ENCODE measurements at regions not wholly inside any gene's neighbourhood (a gene's known extent, or its start where the extent isn't known, plus 50 kb on each side); places are given as distances from the start of the nearest gene placed in this dataset.

- Mint-ChIP-seq H3K27ac (ENCODE audit: unreplicated experiment) (no peak overlapping the region), H3K36me3 (ENCODE audit: unreplicated experiment) (no peaks in the 10 kb centered on the region), H3K4me3 (ENCODE audit: unreplicated experiment) (no peak overlapping the region), H3K27me3 (ENCODE audit: unreplicated experiment) (no peaks in the 10 kb centered on the region), H3K4me1 (ENCODE audit: unreplicated experiment) (peaks cover 25% of the 10 kb centered on the region), H3K9me3 (ENCODE audit: unreplicated experiment) (no peaks in the 10 kb centered on the region)
- TF ChIP-seq CTCF (IDR thresholded peaks at IDR 0.05): no peak
- no peak for DNase-seq (ENCODE audit: extremely low spot score, unreplicated experiment)
These were observed 1912.7 kb upstream of the TENM3 start for GRCh38 chr4:180330521-180330920.

GRCh38 chr4:180333162-180333561, 1910.0 kb upstream of the TENM3 start:
- Mint-ChIP-seq H3K9me3 (ENCODE audit: unreplicated experiment) (no peaks in the 10 kb centered on the region), H3K27me3 (ENCODE audit: unreplicated experiment) (no peaks in the 10 kb centered on the region), H3K4me3 (ENCODE audit: unreplicated experiment) (no peak overlapping the region), H3K36me3 (ENCODE audit: unreplicated experiment) (no peaks in the 10 kb centered on the region), H3K4me1 (ENCODE audit: unreplicated experiment) (peaks cover 28% of the 10 kb centered on the region), H3K27ac (ENCODE audit: unreplicated experiment) (no peak overlapping the region)
- TF ChIP-seq CTCF (IDR thresholded peaks at IDR 0.05): no peak
- no peak for DNase-seq (ENCODE audit: extremely low spot score, unreplicated experiment)

GRCh38 chr4:180335566-180335965, 1907.6 kb upstream of the TENM3 start:
- Mint-ChIP-seq H3K9me3 (ENCODE audit: unreplicated experiment) (no peaks in the 10 kb centered on the region), H3K27ac (ENCODE audit: unreplicated experiment) (no peak overlapping the region), H3K4me3 (ENCODE audit: unreplicated experiment) (no peak overlapping the region), H3K4me1 (ENCODE audit: unreplicated experiment) (peaks cover 28% of the 10 kb centered on the region), H3K27me3 (ENCODE audit: unreplicated experiment) (no peaks in the 10 kb centered on the region), H3K36me3 (ENCODE audit: unreplicated experiment) (no peaks in the 10 kb centered on the region)
- no peak for TF ChIP-seq CTCF (IDR thresholded peaks at IDR 0.05)
- DNase-seq (ENCODE audit: extremely low spot score, unreplicated experiment): no peak

- no peak for DNase-seq (ENCODE audit: extremely low spot score, unreplicated experiment)
- Mint-ChIP-seq H3K9me3 (ENCODE audit: unreplicated experiment) (no peaks in the 10 kb centered on the region), H3K4me1 (ENCODE audit: unreplicated experiment) (peaks cover 28% of the 10 kb centered on the region), H3K27me3 (ENCODE audit: unreplicated experiment) (no peaks in the 10 kb centered on the region), H3K36me3 (ENCODE audit: unreplicated experiment) (no peaks in the 10 kb centered on the region), H3K4me3 (ENCODE audit: unreplicated experiment) (no peak overlapping the region), H3K27ac (ENCODE audit: unreplicated experiment) (no peak overlapping the region)
- no peak for TF ChIP-seq CTCF (IDR thresholded peaks at IDR 0.05)
These were observed 1906.6 kb upstream of the TENM3 start for GRCh38 chr4:180336494-180337090.

- Mint-ChIP-seq H3K9me3 (ENCODE audit: unreplicated experiment) (no peaks in the 10 kb centered on the region), H3K27me3 (ENCODE audit: unreplicated experiment) (no peaks in the 10 kb centered on the region), H3K4me1 (ENCODE audit: unreplicated experiment) (no peaks in the 10 kb centered on the region), H3K4me3 (ENCODE audit: unreplicated experiment) (no peak overlapping the region), H3K27ac (ENCODE audit: unreplicated experiment) (no peak overlapping the region), H3K36me3 (ENCODE audit: unreplicated experiment) (no peaks in the 10 kb centered on the region)
- no peak for DNase-seq (ENCODE audit: extremely low spot score, unreplicated experiment)
- no peak for TF ChIP-seq CTCF (IDR thresholded peaks at IDR 0.05)
These were observed 1901.3 kb upstream of the TENM3 start for GRCh38 chr4:180341926-180342325.

Data from osteocyte (in vitro differentiated cells).